ENCODE measurements at regions not wholly inside any gene's neighbourhood (a gene's known extent, or its start where the extent isn't known, plus 50 kb on each side); places are given as distances from the start of the nearest gene placed in this dataset.
A peak's percentile ranks its signal among the peaks of the same experiment; 100 is the strongest.

DNA sequence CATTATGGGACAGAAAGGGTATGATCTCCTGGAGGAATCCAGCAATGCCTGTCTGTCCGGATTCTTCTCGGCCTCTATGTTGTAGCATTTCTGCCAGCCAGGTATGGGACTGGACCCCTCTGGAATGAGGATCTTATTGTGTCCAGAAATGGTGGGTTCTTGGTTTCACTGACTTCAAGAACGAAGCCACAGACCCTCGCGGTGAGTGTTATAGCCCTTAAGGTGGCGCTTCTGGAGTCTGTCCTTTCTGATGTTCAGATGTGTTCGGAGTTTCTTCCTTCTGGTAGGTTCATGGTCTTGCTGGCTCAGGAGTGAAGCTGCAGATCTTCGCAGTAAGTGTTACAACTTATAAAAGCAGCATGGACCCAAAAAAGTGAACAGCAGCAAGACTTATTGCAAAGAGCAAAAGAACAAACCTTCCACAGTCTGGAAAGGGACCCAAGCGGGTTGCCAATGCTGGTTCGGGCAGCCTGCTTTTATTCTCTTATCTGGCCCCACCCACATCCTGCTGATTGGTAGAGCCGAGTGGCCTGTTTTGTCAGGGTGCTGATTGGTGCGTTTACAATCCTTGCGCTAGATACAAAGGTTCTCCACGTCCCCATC lies 62.3 kb upstream of the IER3 start (continued):
- TF ChIP-seq ZC3H4 (CRISPR knock-in tag; IDR thresholded peaks at IDR 0.05; ENCODE audit: borderline replicate concordance) (no peak), CTBP1 (IDR thresholded peaks at IDR 0.05; ENCODE audit: borderline replicate concordance) (no peak), ZNF140 (CRISPR knock-in tag; IDR thresholded peaks at IDR 0.05) (no peak), SREBF1 (IDR thresholded peaks at IDR 0.05; ENCODE audit: borderline replicate concordance, low read depth, low read length) (peak; percentile 77; the same call in 1 of the 2 replicates), RNF2 (IDR thresholded peaks at IDR 0.05) (no peak), ZBTB5 (IDR thresholded peaks at IDR 0.05) (no peak), SIX5 (IDR thresholded peaks at IDR 0.05; ENCODE audit: borderline replicate concordance in 1 of 2, insufficient read depth in 1 of 2, low read depth in 1 of 2, low read length in 2 of 2) (no peak), NR2F6 (CRISPR knock-in tag; IDR thresholded peaks at IDR 0.05) (no peak), POLR2A (conservative IDR thresholded peaks at IDR 0.05) (peak; percentile 89), NEUROD1 (IDR thresholded peaks at IDR 0.05; ENCODE audit: borderline replicate concordance, low read depth, low read length, partially characterized antibody) (no peak), KLF13 (tag; IDR thresholded peaks at IDR 0.05; ENCODE audit: borderline replicate concordance, low read depth) (no peak)
- TF ChIP-seq, protein P1, sequence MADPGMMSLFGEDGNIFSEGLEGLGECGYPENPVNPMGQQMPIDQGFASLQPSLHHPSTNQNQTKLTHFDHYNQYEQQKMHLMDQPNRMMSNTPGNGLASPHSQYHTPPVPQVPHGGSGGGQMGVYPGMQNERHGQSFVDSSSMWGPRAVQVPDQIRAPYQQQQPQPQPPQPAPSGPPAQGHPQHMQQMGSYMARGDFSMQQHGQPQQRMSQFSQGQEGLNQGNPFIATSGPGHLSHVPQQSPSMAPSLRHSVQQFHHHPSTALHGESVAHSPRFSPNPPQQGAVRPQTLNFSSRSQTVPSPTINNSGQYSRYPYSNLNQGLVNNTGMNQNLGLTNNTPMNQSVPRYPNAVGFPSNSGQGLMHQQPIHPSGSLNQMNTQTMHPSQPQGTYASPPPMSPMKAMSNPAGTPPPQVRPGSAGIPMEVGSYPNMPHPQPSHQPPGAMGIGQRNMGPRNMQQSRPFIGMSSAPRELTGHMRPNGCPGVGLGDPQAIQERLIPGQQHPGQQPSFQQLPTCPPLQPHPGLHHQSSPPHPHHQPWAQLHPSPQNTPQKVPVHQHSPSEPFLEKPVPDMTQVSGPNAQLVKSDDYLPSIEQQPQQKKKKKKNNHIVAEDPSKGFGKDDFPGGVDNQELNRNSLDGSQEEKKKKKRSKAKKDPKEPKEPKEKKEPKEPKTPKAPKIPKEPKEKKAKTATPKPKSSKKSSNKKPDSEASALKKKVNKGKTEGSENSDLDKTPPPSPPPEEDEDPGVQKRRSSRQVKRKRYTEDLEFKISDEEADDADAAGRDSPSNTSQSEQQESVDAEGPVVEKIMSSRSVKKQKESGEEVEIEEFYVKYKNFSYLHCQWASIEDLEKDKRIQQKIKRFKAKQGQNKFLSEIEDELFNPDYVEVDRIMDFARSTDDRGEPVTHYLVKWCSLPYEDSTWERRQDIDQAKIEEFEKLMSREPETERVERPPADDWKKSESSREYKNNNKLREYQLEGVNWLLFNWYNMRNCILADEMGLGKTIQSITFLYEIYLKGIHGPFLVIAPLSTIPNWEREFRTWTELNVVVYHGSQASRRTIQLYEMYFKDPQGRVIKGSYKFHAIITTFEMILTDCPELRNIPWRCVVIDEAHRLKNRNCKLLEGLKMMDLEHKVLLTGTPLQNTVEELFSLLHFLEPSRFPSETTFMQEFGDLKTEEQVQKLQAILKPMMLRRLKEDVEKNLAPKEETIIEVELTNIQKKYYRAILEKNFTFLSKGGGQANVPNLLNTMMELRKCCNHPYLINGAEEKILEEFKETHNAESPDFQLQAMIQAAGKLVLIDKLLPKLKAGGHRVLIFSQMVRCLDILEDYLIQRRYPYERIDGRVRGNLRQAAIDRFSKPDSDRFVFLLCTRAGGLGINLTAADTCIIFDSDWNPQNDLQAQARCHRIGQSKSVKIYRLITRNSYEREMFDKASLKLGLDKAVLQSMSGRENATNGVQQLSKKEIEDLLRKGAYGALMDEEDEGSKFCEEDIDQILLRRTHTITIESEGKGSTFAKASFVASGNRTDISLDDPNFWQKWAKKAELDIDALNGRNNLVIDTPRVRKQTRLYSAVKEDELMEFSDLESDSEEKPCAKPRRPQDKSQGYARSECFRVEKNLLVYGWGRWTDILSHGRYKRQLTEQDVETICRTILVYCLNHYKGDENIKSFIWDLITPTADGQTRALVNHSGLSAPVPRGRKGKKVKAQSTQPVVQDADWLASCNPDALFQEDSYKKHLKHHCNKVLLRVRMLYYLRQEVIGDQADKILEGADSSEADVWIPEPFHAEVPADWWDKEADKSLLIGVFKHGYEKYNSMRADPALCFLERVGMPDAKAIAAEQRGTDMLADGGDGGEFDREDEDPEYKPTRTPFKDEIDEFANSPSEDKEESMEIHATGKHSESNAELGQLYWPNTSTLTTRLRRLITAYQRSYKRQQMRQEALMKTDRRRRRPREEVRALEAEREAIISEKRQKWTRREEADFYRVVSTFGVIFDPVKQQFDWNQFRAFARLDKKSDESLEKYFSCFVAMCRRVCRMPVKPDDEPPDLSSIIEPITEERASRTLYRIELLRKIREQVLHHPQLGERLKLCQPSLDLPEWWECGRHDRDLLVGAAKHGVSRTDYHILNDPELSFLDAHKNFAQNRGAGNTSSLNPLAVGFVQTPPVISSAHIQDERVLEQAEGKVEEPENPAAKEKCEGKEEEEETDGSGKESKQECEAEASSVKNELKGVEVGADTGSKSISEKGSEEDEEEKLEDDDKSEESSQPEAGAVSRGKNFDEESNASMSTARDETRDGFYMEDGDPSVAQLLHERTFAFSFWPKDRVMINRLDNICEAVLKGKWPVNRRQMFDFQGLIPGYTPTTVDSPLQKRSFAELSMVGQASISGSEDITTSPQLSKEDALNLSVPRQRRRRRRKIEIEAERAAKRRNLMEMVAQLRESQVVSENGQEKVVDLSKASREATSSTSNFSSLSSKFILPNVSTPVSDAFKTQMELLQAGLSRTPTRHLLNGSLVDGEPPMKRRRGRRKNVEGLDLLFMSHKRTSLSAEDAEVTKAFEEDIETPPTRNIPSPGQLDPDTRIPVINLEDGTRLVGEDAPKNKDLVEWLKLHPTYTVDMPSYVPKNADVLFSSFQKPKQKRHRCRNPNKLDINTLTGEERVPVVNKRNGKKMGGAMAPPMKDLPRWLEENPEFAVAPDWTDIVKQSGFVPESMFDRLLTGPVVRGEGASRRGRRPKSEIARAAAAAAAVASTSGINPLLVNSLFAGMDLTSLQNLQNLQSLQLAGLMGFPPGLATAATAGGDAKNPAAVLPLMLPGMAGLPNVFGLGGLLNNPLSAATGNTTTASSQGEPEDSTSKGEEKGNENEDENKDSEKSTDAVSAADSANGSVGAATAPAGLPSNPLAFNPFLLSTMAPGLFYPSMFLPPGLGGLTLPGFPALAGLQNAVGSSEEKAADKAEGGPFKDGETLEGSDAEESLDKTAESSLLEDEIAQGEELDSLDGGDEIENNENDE (IDR thresholded peaks at IDR 0.05; ENCODE audit: low read depth, low read length) = no peak
- TF ChIP-seq, protein P2, sequence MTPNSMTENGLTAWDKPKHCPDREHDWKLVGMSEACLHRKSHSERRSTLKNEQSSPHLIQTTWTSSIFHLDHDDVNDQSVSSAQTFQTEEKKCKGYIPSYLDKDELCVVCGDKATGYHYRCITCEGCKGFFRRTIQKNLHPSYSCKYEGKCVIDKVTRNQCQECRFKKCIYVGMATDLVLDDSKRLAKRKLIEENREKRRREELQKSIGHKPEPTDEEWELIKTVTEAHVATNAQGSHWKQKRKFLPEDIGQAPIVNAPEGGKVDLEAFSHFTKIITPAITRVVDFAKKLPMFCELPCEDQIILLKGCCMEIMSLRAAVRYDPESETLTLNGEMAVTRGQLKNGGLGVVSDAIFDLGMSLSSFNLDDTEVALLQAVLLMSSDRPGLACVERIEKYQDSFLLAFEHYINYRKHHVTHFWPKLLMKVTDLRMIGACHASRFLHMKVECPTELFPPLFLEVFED (CRISPR knock-in tag; conservative IDR thresholded peaks at IDR 0.05) = no peak

All from K562 (cell line).